CD4-positive, alpha-beta T cell (primary cell): ENCODE measurements at regions not wholly inside any gene's neighbourhood (a gene's known extent, or its start where the extent isn't known, plus 50 kb on each side); places are given as distances from the start of the nearest gene placed in this dataset.

Source experiments
- ATAC-seq: fragments of 200-7000 bp; cut with Tn5 transposase; one replicate; pipeline ENCODE4 v1.10.0; 2022; ENCODE audit warnings: mild to moderate bottlenecking; ENCODE audit not compliant: poor library complexity
- CTCF ChIA-PET: fragments of 350-600 bp; sonication (Branson Sonifier 250); formaldehyde crosslinking; loops from one replicate; lab custom pipeline; 2021; ENCODE audit warnings: antibody characterized with exemption, inconsistent platforms; lab: Charles Lee
- POLR2A ChIA-PET: fragments of 350-600 bp; sonication (Branson Sonifier 250); formaldehyde crosslinking; loops from one replicate; lab custom pipeline; 2021; ENCODE audit warnings: antibody characterized with exemption, inconsistent platforms; lab: Charles Lee
- DNase-seq, 14 experiments: peaks; one replicate each; pipeline ENCODE4 v3.0.0-alpha.2; 2013 to 2020; ENCODE audit warnings: mixed read lengths in 2 of 14
- H3K27ac ChIP-seq, 2 donors: one replicate each; pipeline versions ENCODE4 v1.5.1 to v1.7.0; 2013; ENCODE audit warnings: low read length in 2 of 2, low read depth in 1 of 2, mild to moderate bottlenecking in 1 of 2
- H3K27me3 ChIP-seq, 2 experiments: 1 replicate in 1 of 2; 2 replicates in 1 of 2; pipeline versions ENCODE4 v1.6.1 to v1.7.0; 2013; ENCODE audit warnings: low read length in 2 of 2, control low read depth in 1 of 2, mild to moderate bottlenecking in 1 of 2, moderate library complexity in 1 of 2; ENCODE audit not compliant: insufficient read depth in 2 of 2, control insufficient read depth in 1 of 2
- H3K36me3 ChIP-seq: one replicate; pipeline ENCODE4 v1.6.1; 2013; ENCODE audit warnings: low read length, control low read depth; ENCODE audit not compliant: insufficient read depth
- H3K4me1 ChIP-seq: one replicate; pipeline ENCODE4 v1.6.1; 2013; ENCODE audit warnings: low read length, control low read depth; ENCODE audit not compliant: insufficient read depth
- H3K4me3 ChIP-seq: one replicate; pipeline ENCODE4 v1.5.1; 2013; ENCODE audit warnings: mild to moderate bottlenecking, low read length, moderate library complexity
- H3K9me3 ChIP-seq, 2 experiments: 1 replicate in 1 of 2; 2 replicates in 1 of 2; pipeline versions ENCODE4 v1.6.1 to v1.7.0; 2013; ENCODE audit warnings: low read length in 2 of 2, mild to moderate bottlenecking in 2 of 2, control low read depth in 1 of 2, moderate library complexity in 1 of 2; ENCODE audit not compliant: control insufficient read depth in 1 of 2, insufficient read depth in 1 of 2
- H3K27ac Mint-ChIP-seq: one replicate; pipeline ENCODE4 v1.8.0; 2020; ENCODE audit warnings: mixed read lengths
- H3K27me3 Mint-ChIP-seq: one replicate; pipeline ENCODE4 v1.8.0; 2021; ENCODE audit warnings: mixed read lengths
- H3K36me3 Mint-ChIP-seq: one replicate; pipeline ENCODE4 v1.8.0; 2021; ENCODE audit warnings: low read depth, mixed read lengths
- H3K4me1 Mint-ChIP-seq: one replicate; pipeline ENCODE4 v1.8.0; 2021; ENCODE audit warnings: low read depth, mixed read lengths
- H3K4me3 Mint-ChIP-seq: one replicate; pipeline ENCODE4 v1.8.0; 2020; ENCODE audit warnings: mild to moderate bottlenecking, mixed read lengths
- H3K9me3 Mint-ChIP-seq: one replicate; pipeline ENCODE4 v1.8.0; 2020; ENCODE audit warnings: mixed read lengths
- intact Hi-C, 2 experiments: fragments of 100-400 bp; cut with DNase I in 1 of 2; cut with micrococcal nuclease in 1 of 2; formaldehyde crosslinking; loops; one replicate each; pipeline versions ENCODE4 v1.15.1 to v1.9.0; 2023 to 2025; cut with DNase I, micrococcal nuclease
- TF ChIP-seq, protein P1 (sequence below): fragments of 200-600 bp; IDR thresholded peaks from one replicate; pipeline ENCODE4 v1.8.0; 2022; ENCODE audit warnings: antibody characterized with exemption, mild to moderate bottlenecking

- Histone ChIP-seq H3K36me3 (no peaks in the 10 kb centered on the region), H3K9me3 (peaks cover 0 to 7% of the 10 kb centered on the region in 2 experiments), H3K4me3 (no peak overlapping the region), H3K27ac (no peak overlapping the region), H3K4me1 (no peaks in the 10 kb centered on the region), H3K27me3 (no peaks in the 10 kb centered on the region)
- intact Hi-C loops = no loop called here
- ChIA-PET POLR2A (no interaction called here), CTCF (no interaction called here)
- DNase-seq (no peak), ATAC-seq (no peak)
- Mint-ChIP-seq H3K4me1 (no peaks in the 10 kb centered on the region), H3K27me3 (no peaks in the 10 kb centered on the region), H3K36me3 (no peaks in the 10 kb centered on the region), H3K9me3 (peaks cover 2% of the 10 kb centered on the region), H3K4me3 (no peak overlapping the region), H3K27ac (no peak overlapping the region)
- TF ChIP-seq, protein P1, sequence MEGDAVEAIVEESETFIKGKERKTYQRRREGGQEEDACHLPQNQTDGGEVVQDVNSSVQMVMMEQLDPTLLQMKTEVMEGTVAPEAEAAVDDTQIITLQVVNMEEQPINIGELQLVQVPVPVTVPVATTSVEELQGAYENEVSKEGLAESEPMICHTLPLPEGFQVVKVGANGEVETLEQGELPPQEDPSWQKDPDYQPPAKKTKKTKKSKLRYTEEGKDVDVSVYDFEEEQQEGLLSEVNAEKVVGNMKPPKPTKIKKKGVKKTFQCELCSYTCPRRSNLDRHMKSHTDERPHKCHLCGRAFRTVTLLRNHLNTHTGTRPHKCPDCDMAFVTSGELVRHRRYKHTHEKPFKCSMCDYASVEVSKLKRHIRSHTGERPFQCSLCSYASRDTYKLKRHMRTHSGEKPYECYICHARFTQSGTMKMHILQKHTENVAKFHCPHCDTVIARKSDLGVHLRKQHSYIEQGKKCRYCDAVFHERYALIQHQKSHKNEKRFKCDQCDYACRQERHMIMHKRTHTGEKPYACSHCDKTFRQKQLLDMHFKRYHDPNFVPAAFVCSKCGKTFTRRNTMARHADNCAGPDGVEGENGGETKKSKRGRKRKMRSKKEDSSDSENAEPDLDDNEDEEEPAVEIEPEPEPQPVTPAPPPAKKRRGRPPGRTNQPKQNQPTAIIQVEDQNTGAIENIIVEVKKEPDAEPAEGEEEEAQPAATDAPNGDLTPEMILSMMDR = no peak
Measured at GRCh38 chr10:65375528-65375927, 1550.3 kb upstream of the LRRTM3 start.

- DNase-seq = no peak
- Mint-ChIP-seq H3K9me3 (peaks cover 2% of the 10 kb centered on the region), H3K27me3 (no peaks in the 10 kb centered on the region), H3K4me3 (no peak overlapping the region), H3K36me3 (no peaks in the 10 kb centered on the region), H3K27ac (no peak overlapping the region), H3K4me1 (no peaks in the 10 kb centered on the region)
- no peak overlapping the region for H3K4me3 ChIP-seq
- no peaks in the 10 kb centered on the region for H3K36me3 ChIP-seq
- no peaks in the 10 kb centered on the region for H3K27me3 ChIP-seq
- TF ChIP-seq, protein P1 = no peak
- H3K27ac ChIP-seq = no peak overlapping the region
- intact Hi-C loops = no loop called here
- H3K4me1 ChIP-seq = no peaks in the 10 kb centered on the region
- ChIA-PET POLR2A (no interaction called here), CTCF (no interaction called here)
- peaks cover 0 to 8% of the 10 kb centered on the region in 2 experiments for H3K9me3 ChIP-seq
- ATAC-seq = no peak
Measured at GRCh38 chr10:65377687-65378086, 1548.1 kb upstream of the LRRTM3 start.

DNA sequence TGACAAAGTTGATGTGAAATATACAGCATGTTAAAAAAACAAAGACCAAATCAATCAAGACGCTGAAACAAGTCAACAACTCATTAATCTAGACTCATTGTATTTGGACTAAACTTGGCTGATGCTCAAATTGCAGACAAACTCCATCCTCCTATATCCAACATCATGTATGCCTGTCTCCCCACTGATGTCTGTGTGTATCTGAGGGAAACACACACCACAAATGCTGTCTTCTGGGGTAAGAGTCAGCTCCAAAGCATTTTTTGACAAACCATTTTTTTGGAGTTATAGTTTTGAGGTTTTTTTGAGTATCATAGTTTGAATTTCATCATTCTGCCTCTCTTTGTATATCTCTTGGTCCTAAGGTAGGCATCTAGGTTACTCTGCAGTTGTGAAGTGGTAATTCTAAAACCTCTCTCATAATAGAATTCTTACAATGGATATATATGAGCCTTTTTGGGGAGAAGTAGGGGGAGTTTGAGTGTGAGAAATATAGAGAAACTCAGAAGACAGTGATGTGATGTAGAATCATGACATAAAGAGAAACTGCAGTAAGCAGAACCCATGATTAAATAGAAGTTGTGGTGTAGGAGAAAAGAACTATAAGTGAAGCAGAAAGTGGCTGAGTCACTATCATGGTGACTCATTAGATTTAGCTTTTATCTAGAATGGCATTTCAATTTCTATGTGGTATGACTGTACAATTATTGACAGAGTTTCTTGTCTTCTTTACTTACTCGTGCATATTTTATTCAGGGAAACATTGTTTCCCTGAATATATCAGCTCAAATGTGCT lies 1531.1 kb upstream of the LRRTM3 start:
- H3K4me1 ChIP-seq = no peaks in the 10 kb centered on the region
- H3K4me3 Mint-ChIP-seq = no peak overlapping the region
- H3K36me3 ChIP-seq = no peaks in the 10 kb centered on the region
- H3K27ac Mint-ChIP-seq = no peak overlapping the region
- H3K9me3 ChIP-seq = no peaks in the 10 kb centered on the region
- ChIA-PET CTCF (no interaction called here), POLR2A (no interaction called here)
- no peak overlapping the region for H3K4me3 ChIP-seq
- no peaks in the 10 kb centered on the region for H3K27me3 Mint-ChIP-seq
- H3K9me3 Mint-ChIP-seq = peaks cover 15% of the 10 kb centered on the region
- no peaks in the 10 kb centered on the region for H3K36me3 Mint-ChIP-seq
- ATAC-seq (no peak), DNase-seq (no peak)
- H3K27me3 ChIP-seq = no peaks in the 10 kb centered on the region
- intact Hi-C loops = no loop called here
- no peaks in the 10 kb centered on the region for H3K4me1 Mint-ChIP-seq
- no peak overlapping the region for H3K27ac ChIP-seq
- TF ChIP-seq, protein P1 = no peak
